Esophagus (tissue), 2 donors: ENCODE measurements at regions not wholly inside any gene's neighbourhood (a gene's known extent, or its start where the extent isn't known, plus 50 kb on each side); places are given as distances from the start of the nearest gene placed in this dataset.

ENCODE experiments used
- H3K27ac ChIP-seq, 2 donors: one replicate each; pipeline ENCODE4 v1.5.1; 2013; ENCODE audit warnings: low read depth in 2 of 2, mild to moderate bottlenecking in 2 of 2, inconsistent platforms in 1 of 2, low read length in 1 of 2, moderate library complexity in 1 of 2
- H3K27me3 ChIP-seq, 2 donors: one replicate each; pipeline ENCODE4 v1.6.1; 2013; ENCODE audit warnings: low read length in 2 of 2, control low read depth in 1 of 2, mild to moderate bottlenecking in 1 of 2; ENCODE audit not compliant: insufficient read depth in 2 of 2, control insufficient read depth in 1 of 2
- H3K36me3 ChIP-seq, 2 donors: one replicate each; pipeline ENCODE4 v1.6.1; 2013; ENCODE audit warnings: low read length in 1 of 2; ENCODE audit not compliant: control insufficient read depth in 2 of 2, insufficient read depth in 2 of 2
- H3K4me1 ChIP-seq, 2 donors: one replicate each; pipeline ENCODE4 v1.6.1; 2013; ENCODE audit warnings: low read length in 1 of 2; ENCODE audit not compliant: control insufficient read depth in 2 of 2, insufficient read depth in 2 of 2
- H3K4me3 ChIP-seq, 2 donors: one replicate each; pipeline ENCODE4 v1.5.1; 2013; ENCODE audit warnings: low read length in 2 of 2, mild to moderate bottlenecking in 2 of 2, low read depth in 1 of 2, moderate library complexity in 1 of 2
- H3K9me3 ChIP-seq, 2 donors: one replicate each; pipeline ENCODE4 v1.6.1; 2013; ENCODE audit warnings: mild to moderate bottlenecking in 2 of 2, low read depth in 1 of 2, low read length in 1 of 2, moderate library complexity in 1 of 2; ENCODE audit not compliant: control insufficient read depth in 2 of 2, insufficient read depth in 1 of 2
- WGBS, 2 donors: extraction: QIAGEN DNeasy Blood & Tissue Kit; methylation state at CpG; one replicate each; pipeline ENCODE4 v1.1.7; 2013; 5-methylcytosine and 5-hydroxymethylcytosine counted together
- donor health status: healthy with polysubstance abuse.
- donor health status: Bipolar disorder and iron deficiency.

GRCh38 chr4:96585304-96585703, 745.4 kb downstream of the PDHA2 start:
- no peaks in the 10 kb centered on the region for H3K27me3 ChIP-seq
- H3K4me3 ChIP-seq: no peak overlapping the region
- H3K9me3 ChIP-seq: no peaks in the 10 kb centered on the region
- WGBS, 2 donors: 58 to 63% methylated on average over 2 of the region's 2 CpGs
- no peaks in the 10 kb centered on the region for H3K4me1 ChIP-seq
- no peak overlapping the region for H3K27ac ChIP-seq
- no peaks in the 10 kb centered on the region for H3K36me3 ChIP-seq

DNA sequence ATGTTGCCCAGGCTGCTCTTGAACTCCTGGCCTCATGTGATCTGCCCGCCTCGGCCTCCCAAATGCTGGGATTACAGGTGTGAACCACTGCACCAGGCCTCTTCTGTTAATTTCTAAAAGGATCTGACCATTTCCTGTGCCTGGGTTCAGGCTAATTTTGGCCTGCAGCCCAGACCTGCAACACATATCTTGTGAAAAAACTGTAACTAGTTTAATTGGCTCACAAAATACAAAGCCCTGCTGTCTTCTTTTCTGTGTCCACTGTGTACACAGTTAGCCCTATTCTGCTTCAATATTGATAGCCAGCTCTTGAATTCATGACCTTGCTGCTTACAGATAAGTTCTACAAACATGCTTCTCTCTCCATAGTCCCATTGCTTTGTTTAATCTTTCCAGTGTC, 753.5 kb downstream of the PDHA2 start:
- H3K27ac ChIP-seq: no peak overlapping the region
- H3K4me1 ChIP-seq: no peaks in the 10 kb centered on the region
- no peaks in the 10 kb centered on the region for H3K36me3 ChIP-seq
- H3K4me3 ChIP-seq: no peak overlapping the region
- 43 to 55% methylated on average over 2 of the region's 2 CpGs for WGBS, 2 donors
- H3K9me3 ChIP-seq: no peaks in the 10 kb centered on the region
- no peaks in the 10 kb centered on the region for H3K27me3 ChIP-seq

DNA sequence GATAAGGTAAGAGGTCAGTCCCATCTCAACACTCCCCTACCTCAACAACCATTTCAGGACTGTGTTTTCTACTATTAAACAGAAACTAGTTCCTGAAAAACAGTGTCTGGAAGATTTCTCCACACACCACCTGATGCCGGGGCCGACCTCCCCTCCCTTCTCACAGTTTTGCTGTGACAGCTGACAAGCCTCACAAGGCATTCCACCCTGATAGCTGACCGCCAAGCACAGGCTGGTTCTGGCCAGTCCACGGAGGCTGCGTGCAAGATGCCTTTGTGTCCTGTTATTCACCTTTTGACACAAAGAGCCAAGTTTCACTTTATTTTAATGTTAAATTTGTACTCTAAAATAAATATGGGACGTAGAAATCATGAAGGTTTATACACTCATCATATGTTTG, 758.6 kb downstream of the PDHA2 start:
- no peaks in the 10 kb centered on the region for H3K27me3 ChIP-seq
- no peak overlapping the region for H3K27ac ChIP-seq
- no peak overlapping the region for H3K4me3 ChIP-seq
- H3K4me1 ChIP-seq: no peaks in the 10 kb centered on the region
- H3K36me3 ChIP-seq: no peaks in the 10 kb centered on the region
- H3K9me3 ChIP-seq: no peaks in the 10 kb centered on the region
- 37 to 38% methylated on average over 6 of the region's 6 CpGs for WGBS, 2 donors

GRCh38 chr4:96599752-96600151, 759.9 kb downstream of the PDHA2 start:
- Histone ChIP-seq H3K36me3 (no peaks in the 10 kb centered on the region), H3K27ac (no peak overlapping the region), H3K4me3 (no peak overlapping the region), H3K4me1 (no peaks in the 10 kb centered on the region), H3K27me3 (no peaks in the 10 kb centered on the region), H3K9me3 (no peaks in the 10 kb centered on the region)
- 73 to 80% methylated on average over 4 of the region's 4 CpGs for WGBS, 2 donors

- no peaks in the 10 kb centered on the region for H3K9me3 ChIP-seq
- no peaks in the 10 kb centered on the region for H3K27me3 ChIP-seq
- no peaks in the 10 kb centered on the region for H3K4me1 ChIP-seq
- WGBS, 2 donors: 51 to 83% methylated on average over 3 of the region's 3 CpGs
- H3K36me3 ChIP-seq: no peaks in the 10 kb centered on the region
- no peak overlapping the region for H3K4me3 ChIP-seq
- H3K27ac ChIP-seq: no peak overlapping the region
These were observed 762.8 kb downstream of the PDHA2 start for GRCh38 chr4:96602661-96603060.

- H3K9me3 ChIP-seq: no peaks in the 10 kb centered on the region
- no peak overlapping the region for H3K27ac ChIP-seq
- no peaks in the 10 kb centered on the region for H3K4me1 ChIP-seq
- 20 to 33% methylated on average over 3 of the region's 3 CpGs for WGBS, 2 donors
- H3K4me3 ChIP-seq: no peak overlapping the region
- no peaks in the 10 kb centered on the region for H3K36me3 ChIP-seq
- H3K27me3 ChIP-seq: no peaks in the 10 kb centered on the region
These were observed 763.7 kb downstream of the PDHA2 start for GRCh38 chr4:96603641-96604040.

DNA sequence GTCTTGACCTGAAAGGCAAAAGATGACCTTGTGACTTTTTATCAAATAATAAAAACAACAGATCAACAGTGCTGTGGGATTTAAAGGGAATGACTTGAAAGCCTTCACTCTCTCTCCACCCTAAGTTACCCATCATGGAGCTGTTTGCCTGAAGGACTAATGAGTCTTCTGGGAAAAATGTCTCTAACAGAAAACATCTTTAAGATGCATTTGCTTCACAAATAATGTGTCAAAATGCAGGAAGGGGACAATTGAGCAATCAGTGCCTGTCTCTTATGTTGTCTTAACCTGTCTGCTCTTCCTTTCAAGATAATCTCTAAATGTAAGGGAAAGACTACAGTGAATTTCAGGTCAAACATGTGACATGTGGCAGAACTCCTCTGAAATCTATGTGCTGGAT, 766.6 kb downstream of the PDHA2 start:
- no peak overlapping the region for H3K4me3 ChIP-seq
- no peaks in the 10 kb centered on the region for H3K9me3 ChIP-seq
- H3K27me3 ChIP-seq: no peaks in the 10 kb centered on the region
- no peaks in the 10 kb centered on the region for H3K4me1 ChIP-seq
- no peak overlapping the region for H3K27ac ChIP-seq
- no peaks in the 10 kb centered on the region for H3K36me3 ChIP-seq

GRCh38 chr4:96626023-96626422, 786.1 kb downstream of the PDHA2 start:
- Histone ChIP-seq H3K36me3 (no peaks in the 10 kb centered on the region), H3K27ac (no peak overlapping the region), H3K4me1 (no peaks in the 10 kb centered on the region), H3K27me3 (no peaks in the 10 kb centered on the region), H3K4me3 (no peak overlapping the region), H3K9me3 (no peaks in the 10 kb centered on the region)
- WGBS, 2 donors: 81 to 83% methylated on average over 3 of the region's 3 CpGs

DNA sequence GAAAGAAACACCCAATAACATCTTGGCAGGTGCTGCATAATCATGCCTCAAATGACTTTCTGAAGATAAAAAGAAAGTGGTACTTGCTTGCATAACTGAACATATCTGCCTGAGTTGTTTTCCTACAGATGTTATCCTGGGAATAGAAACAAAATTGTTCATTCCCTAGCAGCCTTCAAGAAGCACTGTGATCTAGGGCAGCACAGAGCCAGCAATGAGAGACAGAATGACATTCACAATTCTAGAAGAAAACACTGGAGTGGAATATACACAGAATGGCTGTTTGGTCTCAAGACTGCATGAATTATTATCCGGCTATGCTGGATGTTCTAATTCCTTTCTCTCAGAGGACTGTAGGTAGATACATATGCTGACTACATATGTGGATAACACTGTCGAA, 790.9 kb downstream of the PDHA2 start:
- H3K27ac ChIP-seq: no peak overlapping the region
- 80 to 90% methylated on average over 2 of the region's 2 CpGs for WGBS, 2 donors
- H3K36me3 ChIP-seq: no peaks in the 10 kb centered on the region

DNA sequence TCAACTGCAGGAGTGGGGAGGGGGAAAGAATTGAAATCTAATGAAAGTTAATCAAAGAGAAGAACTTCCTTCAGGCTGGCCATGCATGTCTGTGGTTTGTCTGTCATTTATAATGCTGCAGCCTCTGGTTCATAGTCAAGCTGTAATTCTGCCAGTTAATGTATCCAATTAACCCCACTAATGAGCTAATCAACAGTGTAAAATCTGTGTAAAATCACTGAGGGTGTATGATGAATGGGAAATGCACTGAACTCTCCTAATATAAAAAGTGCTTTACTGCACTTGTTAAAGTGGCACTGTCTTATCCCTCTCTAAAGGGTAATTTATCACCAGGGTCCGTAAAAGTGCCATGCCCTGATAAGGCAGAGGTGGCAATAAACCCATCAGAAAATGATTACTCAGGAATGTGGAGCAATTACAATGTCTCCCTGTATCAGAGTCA, 798.1 kb downstream of the PDHA2 start:
- WGBS, 2 donors: 52 to 54% methylated on average over 1 of the region's 1 CpG
- Histone ChIP-seq H3K9me3 (no peaks in the 10 kb centered on the region), H3K36me3 (no peaks in the 10 kb centered on the region), H3K27me3 (no peaks in the 10 kb centered on the region), H3K27ac (no peak overlapping the region), H3K4me1 (no peaks in the 10 kb centered on the region), H3K4me3 (no peak overlapping the region)

More for the DNA sequence above, 790.9 kb downstream of the PDHA2 start:
- Histone ChIP-seq H3K4me1 (no peaks in the 10 kb centered on the region), H3K4me3 (no peak overlapping the region), H3K27me3 (no peaks in the 10 kb centered on the region), H3K9me3 (no peaks in the 10 kb centered on the region)
